ENCODE measurements at regions not wholly inside any gene's neighbourhood (a gene's known extent, or its start where the extent isn't known, plus 50 kb on each side); places are given as distances from the start of the nearest gene placed in this dataset.
"Not testable (repeated sequence)": the region's sequence is repeated elsewhere in the genome, so short reads cannot be mapped to it uniquely, and the experiment has no call there.

DNA sequence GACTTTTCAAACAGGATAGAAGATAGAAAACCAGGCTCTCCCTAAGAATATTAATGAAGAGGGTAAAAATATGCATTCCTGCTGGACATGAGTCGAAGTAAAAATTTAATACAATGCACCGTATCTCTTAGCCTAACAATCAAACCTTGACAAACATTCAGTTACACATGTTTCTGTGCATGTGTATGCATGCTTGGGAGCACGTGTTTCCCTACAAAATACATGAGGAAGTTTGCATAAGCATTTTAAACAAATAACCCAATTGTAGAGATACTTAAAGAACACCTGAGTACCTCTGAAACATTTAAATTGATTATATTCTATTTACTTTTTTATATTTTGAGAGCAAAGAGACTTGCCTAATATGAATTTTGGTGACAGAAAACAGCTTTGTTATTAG, 1763.7 kb upstream of the SEL1L start:
- intact Hi-C loops (cut with DNase I, micrococcal nuclease): no loop called here
- ATAC-seq (no peak), DNase-seq (no peak)
- Mint-ChIP-seq H3K27ac (no peak overlapping the region), H3K4me1 (no peaks in the 10 kb centered on the region), H3K4me3 (no peak overlapping the region), H3K9me3 (ENCODE audit: low read depth) (peaks cover 6% of the 10 kb centered on the region), H3K27me3 (no peaks in the 10 kb centered on the region), H3K36me3 (ENCODE audit: low read depth) (no peaks in the 10 kb centered on the region)
- POLR2A ChIA-PET: no interaction called here
- CTCF ChIA-PET: interaction anchor here (0.6 kb wide), 1 partner anchor 332 kb away, joined by 3 read pairs; no protein-coding TSS in a partner anchor

DNA sequence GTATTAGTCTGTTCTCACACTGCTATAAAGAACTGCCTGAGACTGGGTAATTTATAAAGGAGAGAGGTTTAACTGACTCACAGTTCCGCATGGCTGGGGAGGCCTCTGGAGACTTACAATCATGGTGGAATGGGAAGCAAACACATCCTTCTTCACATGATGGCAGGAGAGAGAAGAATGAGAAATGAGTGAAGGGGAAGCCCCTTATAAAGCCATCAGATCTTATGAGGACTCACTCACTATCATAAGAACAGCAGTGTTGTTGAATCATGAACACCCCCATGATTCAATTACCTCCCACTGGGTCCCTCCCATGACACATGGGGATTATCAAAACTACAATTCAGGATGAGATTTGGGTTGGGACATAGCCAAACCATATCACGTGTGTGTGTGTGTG, 1764.4 kb upstream of the SEL1L start:
- H3K9me3 Mint-ChIP-seq (ENCODE audit: low read depth); H3K27ac Mint-ChIP-seq; H3K27me3 Mint-ChIP-seq; H3K36me3 Mint-ChIP-seq (ENCODE audit: low read depth); H3K4me1 Mint-ChIP-seq; ATAC-seq; POLR2A ChIA-PET; intact Hi-C loops (cut with DNase I, micrococcal nuclease); H3K4me3 Mint-ChIP-seq; DNase-seq; CTCF ChIA-PET: not testable (repeated sequence)

DNA sequence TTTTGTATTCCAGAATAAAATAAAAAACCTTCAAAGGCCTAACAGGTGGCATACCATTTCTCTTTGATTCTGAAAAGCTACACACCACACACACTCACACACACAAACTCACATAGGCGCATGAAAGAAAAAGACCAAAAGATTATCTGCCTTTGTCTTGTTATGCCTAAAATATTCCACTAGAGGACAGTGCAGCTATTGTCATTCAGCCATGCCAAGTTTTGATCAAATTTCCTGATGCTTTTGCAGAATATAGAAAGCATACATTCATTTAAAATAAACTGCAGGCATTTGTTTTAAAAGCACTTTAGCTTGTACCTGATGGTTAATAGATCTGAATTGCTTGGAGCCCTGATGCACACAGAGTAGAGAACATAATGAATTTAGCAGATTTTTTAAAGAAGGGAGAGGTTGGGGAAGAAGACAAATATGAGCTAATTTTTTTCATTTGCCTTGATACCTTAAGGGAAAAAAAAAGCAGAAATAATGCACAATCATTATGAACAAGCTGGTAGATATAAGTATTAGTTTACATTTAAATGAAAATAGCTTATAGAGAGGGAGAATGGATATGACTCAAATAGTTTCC, 1766.9 kb upstream of the SEL1L start:
- H3K4me3 Mint-ChIP-seq: no peak overlapping the region
- no peaks in the 10 kb centered on the region for H3K4me1 Mint-ChIP-seq
- peaks cover 1% of the 10 kb centered on the region for H3K9me3 Mint-ChIP-seq (ENCODE audit: low read depth)
- ATAC-seq (no peak), DNase-seq (no peak)
- H3K36me3 Mint-ChIP-seq (ENCODE audit: low read depth): no peaks in the 10 kb centered on the region
- H3K27me3 Mint-ChIP-seq: no peaks in the 10 kb centered on the region
- CTCF ChIA-PET: interaction anchor here (0.7 to 1.4 kb wide), 7 partner anchors 10 to 1466 kb away, joined by 3 to 5 read pairs (median 3); no protein-coding TSS in a partner anchor
- intact Hi-C loops (cut with DNase I, micrococcal nuclease): loop anchor here in 1 of 2 experiments (1.0 kb wide), 1 partner anchor 163 kb away; no protein-coding TSS in a partner anchor
- POLR2A ChIA-PET: no interaction called here
- no peak overlapping the region for H3K27ac Mint-ChIP-seq

DNA sequence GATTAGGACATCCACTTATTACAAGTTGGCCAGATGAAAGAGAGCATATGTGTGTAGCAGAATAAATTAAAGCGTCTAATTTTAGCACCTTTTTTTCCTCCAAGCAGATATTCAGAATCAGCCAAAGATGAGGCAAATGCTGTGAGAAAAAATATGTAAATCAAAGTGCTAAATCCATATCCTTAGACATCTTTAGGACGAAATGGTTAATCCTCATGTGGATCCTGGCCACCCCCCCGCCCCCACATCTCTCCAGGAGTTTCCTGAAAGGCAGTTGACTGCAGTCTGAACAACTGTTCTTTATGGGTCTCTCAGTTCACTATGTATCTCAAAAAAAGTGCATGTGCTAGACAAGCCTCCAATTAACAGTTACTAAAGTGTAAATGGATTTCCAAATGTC, 1768.1 kb upstream of the SEL1L start:
- ATAC-seq (no peak), DNase-seq (no peak)
- Mint-ChIP-seq H3K4me3 (no peak overlapping the region), H3K4me1 (no peaks in the 10 kb centered on the region), H3K27me3 (no peaks in the 10 kb centered on the region), H3K36me3 (ENCODE audit: low read depth) (no peaks in the 10 kb centered on the region), H3K9me3 (ENCODE audit: low read depth) (peaks cover 1% of the 10 kb centered on the region), H3K27ac (no peak overlapping the region)
- intact Hi-C loops (cut with DNase I, micrococcal nuclease): no loop called here
- POLR2A ChIA-PET: no interaction called here
- CTCF ChIA-PET: interaction anchor here (1.4 kb wide), 1 partner anchor 11 kb away, joined by 5 read pairs; no protein-coding TSS in a partner anchor

DNA sequence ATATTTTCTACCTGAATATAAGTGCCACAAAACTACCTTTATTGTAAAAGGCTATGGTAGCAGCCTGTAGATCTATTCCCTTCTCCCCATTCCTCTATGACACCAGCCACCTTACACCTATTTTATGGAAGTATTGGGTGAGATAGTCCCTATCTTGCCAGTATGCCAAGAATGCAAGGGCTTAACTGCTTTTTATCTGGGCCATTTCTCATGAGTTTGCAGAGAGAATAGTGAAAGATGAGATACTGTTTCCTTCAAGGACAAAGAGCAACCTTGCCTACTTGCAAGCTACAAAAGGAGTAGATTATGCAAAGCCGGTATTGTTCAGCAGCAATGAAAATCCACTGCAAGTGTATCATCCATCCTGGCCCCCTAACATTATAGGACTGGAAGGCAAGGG, 1775.6 kb upstream of the SEL1L start:
- H3K4me1 Mint-ChIP-seq: no peaks in the 10 kb centered on the region
- ChIA-PET CTCF (no interaction called here), POLR2A (no interaction called here)
- DNase-seq (no peak), ATAC-seq (no peak)
- H3K36me3 Mint-ChIP-seq (ENCODE audit: low read depth): no peaks in the 10 kb centered on the region
- H3K9me3 Mint-ChIP-seq (ENCODE audit: low read depth): no peaks in the 10 kb centered on the region
- no peak overlapping the region for H3K27ac Mint-ChIP-seq
- intact Hi-C loops (cut with DNase I, micrococcal nuclease): no loop called here
- H3K27me3 Mint-ChIP-seq: no peaks in the 10 kb centered on the region
- H3K4me3 Mint-ChIP-seq: no peak overlapping the region

DNA sequence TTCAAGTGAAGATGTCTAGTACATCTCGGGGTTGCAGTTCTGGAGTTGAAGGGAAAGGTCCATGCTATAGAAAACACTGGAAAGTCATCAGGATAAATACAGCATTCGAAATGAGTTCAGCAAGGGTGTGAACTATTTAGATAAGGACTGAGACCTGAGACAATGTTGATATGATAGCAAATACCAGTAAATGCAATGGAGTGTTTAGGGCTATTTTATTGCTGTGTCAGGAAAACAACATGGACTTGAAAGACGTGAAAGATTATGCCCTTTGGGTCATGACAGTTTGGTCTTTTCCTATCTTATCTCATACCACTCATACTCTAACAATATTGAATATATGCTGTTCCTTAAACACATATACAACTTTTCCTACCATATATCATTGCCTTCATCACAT, 1776.2 kb upstream of the SEL1L start:
- no peak overlapping the region for H3K27ac Mint-ChIP-seq
- no peak for DNase-seq
- no peaks in the 10 kb centered on the region for H3K36me3 Mint-ChIP-seq (ENCODE audit: low read depth)
- intact Hi-C loops (cut with DNase I, micrococcal nuclease): no loop called here
- H3K27me3 Mint-ChIP-seq: no peaks in the 10 kb centered on the region
- H3K9me3 Mint-ChIP-seq (ENCODE audit: low read depth): no peaks in the 10 kb centered on the region
- CTCF ChIA-PET: no interaction called here
- H3K4me3 Mint-ChIP-seq: no peak overlapping the region
- POLR2A ChIA-PET: no interaction called here
- ATAC-seq: no peak
- no peaks in the 10 kb centered on the region for H3K4me1 Mint-ChIP-seq

DNA sequence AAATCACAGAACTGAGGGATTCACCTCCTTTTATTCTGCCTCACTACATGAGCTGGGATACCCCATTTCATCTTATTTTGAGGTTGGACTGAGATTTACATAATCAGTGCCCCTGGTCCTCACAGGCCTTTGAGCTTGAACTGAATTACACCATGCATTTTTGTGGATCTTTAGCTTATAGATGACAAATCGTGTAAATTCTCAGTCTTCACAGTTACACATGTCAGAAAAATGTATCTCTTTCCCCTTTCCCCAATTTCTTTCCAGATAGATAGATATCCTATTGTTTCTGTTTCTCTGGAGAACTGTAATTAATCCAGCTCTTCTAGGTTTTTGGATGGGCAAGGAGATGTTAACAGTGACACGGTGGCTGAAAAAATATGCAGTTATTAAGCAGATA, 1778.9 kb upstream of the SEL1L start:
- DNase-seq: no peak
- no peaks in the 10 kb centered on the region for H3K27me3 Mint-ChIP-seq
- intact Hi-C loops (cut with DNase I, micrococcal nuclease): no loop called here
- no peaks in the 10 kb centered on the region for H3K4me1 Mint-ChIP-seq
- no peaks in the 10 kb centered on the region for H3K36me3 Mint-ChIP-seq (ENCODE audit: low read depth)
- peaks cover 8% of the 10 kb centered on the region for H3K9me3 Mint-ChIP-seq (ENCODE audit: low read depth)
- H3K27ac Mint-ChIP-seq: no peak overlapping the region
- CTCF ChIA-PET: no interaction called here
- POLR2A ChIA-PET: no interaction called here
- no peak for ATAC-seq
- H3K4me3 Mint-ChIP-seq: no peak overlapping the region

DNA sequence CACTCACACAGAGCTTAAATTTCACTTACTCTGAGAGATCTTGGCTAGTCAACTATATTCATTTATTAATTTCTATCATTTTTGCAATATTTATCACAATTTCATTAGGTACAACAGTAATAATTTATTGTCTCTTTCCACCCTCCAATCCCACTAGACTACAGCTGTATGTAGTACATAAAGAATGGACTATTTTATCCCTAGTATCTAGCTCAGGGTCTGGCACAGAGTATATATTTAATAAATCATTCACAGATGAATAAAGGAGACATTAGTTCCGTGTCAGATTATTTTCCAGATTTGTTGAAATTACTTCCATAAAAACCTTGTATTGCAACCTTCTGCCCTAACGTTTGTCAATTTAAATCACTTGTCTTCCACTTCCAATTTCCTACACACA, 1781.1 kb upstream of the SEL1L start:
- Mint-ChIP-seq H3K27me3 (no peaks in the 10 kb centered on the region), H3K4me1 (no peaks in the 10 kb centered on the region), H3K4me3 (no peak overlapping the region), H3K36me3 (ENCODE audit: low read depth) (no peaks in the 10 kb centered on the region), H3K27ac (no peak overlapping the region), H3K9me3 (ENCODE audit: low read depth) (peaks cover 13% of the 10 kb centered on the region)
- CTCF ChIA-PET: no interaction called here
- POLR2A ChIA-PET: no interaction called here
- intact Hi-C loops (cut with DNase I, micrococcal nuclease): no loop called here
- ATAC-seq: no peak
- no peak for DNase-seq

DNA sequence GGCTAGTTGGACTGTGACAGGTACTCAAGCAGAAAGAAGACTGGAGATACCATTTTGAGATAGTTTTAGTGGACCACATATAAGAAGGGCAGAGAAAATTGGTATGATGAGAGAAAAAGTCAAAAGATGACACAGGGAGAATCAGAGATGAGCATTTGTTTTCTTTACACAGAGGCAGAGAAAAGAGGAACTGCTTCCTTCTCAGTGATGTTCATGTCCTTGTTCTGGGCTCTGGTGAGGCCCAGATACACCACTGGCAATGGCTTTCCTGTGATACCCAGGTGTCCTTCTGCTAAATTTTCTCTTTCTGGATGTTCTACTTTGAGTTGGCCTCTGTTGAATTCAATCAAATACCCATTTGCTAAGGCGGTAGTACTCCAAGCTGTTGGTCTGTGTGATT, 1782.7 kb upstream of the SEL1L start:
- Mint-ChIP-seq H3K4me3 (no peak overlapping the region), H3K27ac (no peak overlapping the region), H3K4me1 (no peaks in the 10 kb centered on the region), H3K9me3 (ENCODE audit: low read depth) (peaks cover 13% of the 10 kb centered on the region), H3K36me3 (ENCODE audit: low read depth) (no peaks in the 10 kb centered on the region), H3K27me3 (no peaks in the 10 kb centered on the region)
- ATAC-seq (no peak), DNase-seq (no peak)
- ChIA-PET CTCF (interaction anchor here (0.8 kb wide), 1 partner anchor 12 kb away, joined by 3 read pairs; no protein-coding TSS in a partner anchor), POLR2A (no interaction called here)
- intact Hi-C loops (cut with DNase I, micrococcal nuclease): no loop called here

DNA sequence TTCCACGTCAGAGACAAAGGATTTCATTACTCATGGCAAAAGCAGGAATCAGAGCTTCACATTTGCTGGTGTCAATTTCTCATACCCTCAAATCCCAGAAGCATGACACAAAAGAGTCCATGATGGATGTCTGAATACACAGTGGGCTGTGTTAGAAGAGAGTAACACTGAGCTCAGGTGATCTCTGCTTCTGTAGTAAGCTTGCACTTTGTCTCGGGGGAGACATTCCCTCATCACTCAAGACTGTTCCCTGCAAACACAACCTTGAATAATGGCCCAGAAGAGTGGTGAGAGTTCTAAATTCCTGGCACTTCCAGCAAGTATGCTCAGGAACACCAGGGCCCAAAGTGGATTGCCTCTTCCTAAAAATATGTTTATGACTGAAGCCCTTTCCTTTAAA, 1787.2 kb upstream of the SEL1L start:
- ChIA-PET CTCF (no interaction called here), POLR2A (no interaction called here)
- DNase-seq (no peak), ATAC-seq (no peak)
- no peak overlapping the region for H3K4me3 Mint-ChIP-seq
- H3K9me3 Mint-ChIP-seq (ENCODE audit: low read depth): peaks cover 7% of the 10 kb centered on the region
- H3K27me3 Mint-ChIP-seq: no peaks in the 10 kb centered on the region
- H3K27ac Mint-ChIP-seq: no peak overlapping the region
- H3K36me3 Mint-ChIP-seq (ENCODE audit: low read depth): no peaks in the 10 kb centered on the region
- no peaks in the 10 kb centered on the region for H3K4me1 Mint-ChIP-seq
- intact Hi-C loops (cut with DNase I, micrococcal nuclease): no loop called here

DNA sequence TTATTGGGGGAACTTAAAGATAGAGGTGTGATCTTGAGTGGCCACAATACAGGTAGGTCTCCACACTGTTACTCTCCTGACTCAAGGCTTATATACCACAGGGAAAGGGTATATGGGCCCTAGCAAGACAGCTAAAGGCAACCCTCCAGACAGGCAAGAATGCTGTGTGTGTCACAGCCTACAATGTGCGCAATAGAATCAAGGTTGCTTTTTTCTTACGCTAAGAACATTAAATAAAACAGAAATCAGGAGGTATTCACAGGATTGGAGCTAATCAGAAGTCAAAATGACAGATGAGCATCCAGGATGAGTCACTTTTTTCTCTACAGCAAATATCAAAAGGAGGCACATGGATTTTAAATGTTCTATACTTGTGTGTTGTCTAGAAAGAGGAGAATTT, 1797.9 kb upstream of the SEL1L start:
- Mint-ChIP-seq H3K9me3 (ENCODE audit: low read depth) (peaks cover 3% of the 10 kb centered on the region), H3K27ac (no peak overlapping the region), H3K27me3 (no peaks in the 10 kb centered on the region), H3K4me3 (no peak overlapping the region), H3K36me3 (ENCODE audit: low read depth) (no peaks in the 10 kb centered on the region), H3K4me1 (no peaks in the 10 kb centered on the region)
- intact Hi-C loops (cut with DNase I, micrococcal nuclease): no loop called here
- POLR2A ChIA-PET: no interaction called here
- DNase-seq (no peak), ATAC-seq (no peak)
- CTCF ChIA-PET: no interaction called here

DNA sequence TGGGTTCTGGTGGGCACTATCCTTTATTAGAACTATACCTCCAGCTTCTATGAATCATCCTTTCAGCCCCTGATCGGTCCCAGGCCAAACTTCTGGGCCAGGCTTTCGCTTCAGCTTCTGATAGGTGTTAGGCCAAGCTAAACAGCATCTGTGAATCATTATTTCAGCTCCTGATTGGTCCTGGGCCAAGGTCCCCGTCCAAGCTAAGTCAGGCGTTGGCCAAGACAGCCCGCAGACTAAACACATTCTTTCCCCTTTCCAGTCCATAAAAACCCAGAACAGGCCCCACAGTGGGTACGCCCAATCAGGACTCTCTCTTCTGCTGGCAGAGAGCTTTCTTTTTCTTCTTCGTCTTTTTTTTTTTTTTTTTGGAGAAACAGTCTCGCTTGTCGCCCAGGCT, 1808.9 kb upstream of the SEL1L start:
- DNase-seq: no peak
- Mint-ChIP-seq H3K4me3 (no peak overlapping the region), H3K4me1 (no peaks in the 10 kb centered on the region), H3K36me3 (ENCODE audit: low read depth) (no peaks in the 10 kb centered on the region), H3K27me3 (no peaks in the 10 kb centered on the region), H3K9me3 (ENCODE audit: low read depth) (peaks cover 15% of the 10 kb centered on the region), H3K27ac (no peak overlapping the region)
- ChIA-PET CTCF (no interaction called here), POLR2A (no interaction called here)
- no peak for ATAC-seq
- intact Hi-C loops (cut with DNase I, micrococcal nuclease): no loop called here

DNA sequence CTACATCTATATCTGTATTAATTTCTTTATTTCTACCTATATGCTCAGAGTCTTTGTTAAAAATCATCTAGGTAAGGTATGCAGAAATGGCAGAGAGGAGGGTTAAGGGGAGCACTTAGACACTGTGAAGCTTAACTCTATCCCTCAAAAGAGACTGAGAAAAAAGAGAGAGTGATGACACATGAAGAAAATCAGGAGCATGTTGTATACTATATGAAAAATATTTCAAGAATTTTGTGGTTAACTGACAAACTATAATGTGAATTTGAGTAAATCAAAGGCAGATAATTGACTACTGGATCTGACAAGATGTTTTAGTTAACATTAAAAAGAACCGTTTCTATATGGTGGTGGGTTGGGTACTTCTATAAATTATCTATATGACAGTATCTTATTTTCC, 1814.2 kb upstream of the SEL1L start:
- ChIA-PET POLR2A (no interaction called here), CTCF (no interaction called here)
- Mint-ChIP-seq H3K4me1 (no peaks in the 10 kb centered on the region), H3K36me3 (ENCODE audit: low read depth) (no peaks in the 10 kb centered on the region), H3K27me3 (no peaks in the 10 kb centered on the region), H3K27ac (no peak overlapping the region), H3K9me3 (ENCODE audit: low read depth) (peaks cover 5% of the 10 kb centered on the region), H3K4me3 (no peak overlapping the region)
- no peak for DNase-seq
- intact Hi-C loops (cut with DNase I, micrococcal nuclease): no loop called here
- no peak for ATAC-seq
